ENCODE measurements at regions not wholly inside any gene's neighbourhood (a gene's known extent, or its start where the extent isn't known, plus 50 kb on each side); places are given as distances from the start of the nearest gene placed in this dataset.

- no peak overlapping the region for H3K4me2 ChIP-seq (ENCODE audit: low read length)
- H3K9me2 ChIP-seq (replicated peaks; ENCODE audit: low read length), result no peaks in the 10 kb centered on the region
- H3K27ac ChIP-seq (ENCODE audit: low read length), result no peak overlapping the region
- DNase-seq, result no peak
- H3K79me2 ChIP-seq (ENCODE audit: low read length), result no peaks in the 10 kb centered on the region
- ATAC-seq, result no peak
- H3K4me3 ChIP-seq (ENCODE audit: low read length), result no peak overlapping the region
- no peak overlapping the region for H2AFZ ChIP-seq (ENCODE audit: low read length)
- TF ChIP-seq CTCF (conservative IDR thresholded peaks at IDR 0.05; ENCODE audit: low read depth, low read length) (no peak), EZH2 (IDR thresholded peaks at IDR 0.05; ENCODE audit: low read length, unreplicated experiment) (no peak), EZH2phosphoT487 (IDR thresholded peaks at IDR 0.05; ENCODE audit: borderline replicate concordance, low read length) (no peak)
- no peaks in the 10 kb centered on the region for H3F3A ChIP-seq (ENCODE audit: low read length, unreplicated experiment)
- ChIA-PET CTCF (no interaction called here), POLR2A (ENCODE audit: unreplicated experiment) (no interaction called here)
- intact Hi-C loops (cut with micrococcal nuclease), result no loop called here
- no peaks in the 10 kb centered on the region for H4K20me1 ChIP-seq (ENCODE audit: low read length)
- no peaks in the 10 kb centered on the region for H3K9me3 ChIP-seq (ENCODE audit: low read length)
- H3K27me3 ChIP-seq (ENCODE audit: low read length), result peaks cover 21% of the 10 kb centered on the region
- H3K9ac ChIP-seq (ENCODE audit: low read length), result no peak overlapping the region
- H3K36me3 ChIP-seq (ENCODE audit: low read depth, low read length), result no peaks in the 10 kb centered on the region
- no TSS peak for BruUV-seq (replicated peaks)
- no peaks in the 10 kb centered on the region for H3K4me1 ChIP-seq (ENCODE audit: insufficient read depth, low read length)
These were observed 54.9 kb upstream of the RXFP2 start for GRCh38 chr13:31684466-31684865.

- Histone ChIP-seq H3K4me3 (ENCODE audit: low read length) (no peak overlapping the region), H3K9me2 (replicated peaks; ENCODE audit: low read length) (no peaks in the 10 kb centered on the region), H3K27me3 (ENCODE audit: low read length) (peaks cover 15% of the 10 kb centered on the region; the same call in 1 of the 2 replicates), H4K20me1 (ENCODE audit: low read length) (no peaks in the 10 kb centered on the region), H3K27ac (ENCODE audit: low read length) (no peak overlapping the region), H3K79me2 (ENCODE audit: low read length) (no peaks in the 10 kb centered on the region), H3F3A (ENCODE audit: low read length, unreplicated experiment) (no peaks in the 10 kb centered on the region), H3K4me1 (ENCODE audit: insufficient read depth, low read length) (no peaks in the 10 kb centered on the region), H2AFZ (ENCODE audit: low read length) (no peak overlapping the region), H3K9me3 (ENCODE audit: low read length) (no peaks in the 10 kb centered on the region), H3K36me3 (ENCODE audit: low read depth, low read length) (no peaks in the 10 kb centered on the region), H3K4me2 (ENCODE audit: low read length) (no peak overlapping the region), H3K9ac (ENCODE audit: low read length) (no peak overlapping the region)
- DNase-seq (no peak), ATAC-seq (no peak)
- POLR2A ChIA-PET (ENCODE audit: unreplicated experiment), result no interaction called here
- no peak for TF ChIP-seq EZH2 (IDR thresholded peaks at IDR 0.05; ENCODE audit: low read length, unreplicated experiment)
- TF ChIP-seq CTCF (conservative IDR thresholded peaks at IDR 0.05; ENCODE audit: low read depth, low read length), result no peak
- TF ChIP-seq EZH2phosphoT487 (IDR thresholded peaks at IDR 0.05; ENCODE audit: borderline replicate concordance, low read length), result no peak
- CTCF ChIA-PET, result no interaction called here
- intact Hi-C loops (cut with micrococcal nuclease), result no loop called here
- BruUV-seq (replicated peaks), result no TSS peak
These were observed 52.5 kb upstream of the RXFP2 start for GRCh38 chr13:31686670-31687425.
